OCI-LY3 (cell line): ENCODE measurements at regions not wholly inside any gene's neighbourhood (a gene's known extent, or its start where the extent isn't known, plus 50 kb on each side); places are given as distances from the start of the nearest gene placed in this dataset.

Experiments
- CTCF ChIP-seq: fragments of 200-600, 300-600 bp; sonication (generic); IDR thresholded peaks from 2 replicates; pipeline ENCODE4 v1.5.1; 2014; ENCODE audit warnings: antibody characterized with exemption, low read length, low read depth
- EZH2phosphoT487 ChIP-seq: fragments of 200-600 bp; shearing (Covaris generic); IDR thresholded peaks from 2 replicates; pipeline ENCODE4 v1.6.1; 2018; ENCODE audit warnings: antibody characterized with exemption, mixed run types, low read depth

GRCh38 chr3:67957268-67957667 lies 302.9 kb upstream of the SUCLG2 start:
- no peak for TF ChIP-seq CTCF
- TF ChIP-seq EZH2phosphoT487, result no peak
